HCT116 (cell line): ENCODE measurements at regions not wholly inside any gene's neighbourhood (a gene's known extent, or its start where the extent isn't known, plus 50 kb on each side); places are given as distances from the start of the nearest gene placed in this dataset.

Source experiments
- ATAC-seq: fragments of 200-7000 bp; cut with Tn5 transposase; 2 replicates; pipeline ENCODE4 v1.9.1; 2020; ENCODE audit warnings: mild to moderate bottlenecking, moderate library complexity
- BruUV-seq: library from RNA; stranded (reverse); fragments of 400-500 nt; replicated peaks from 2 replicates; lab custom pipeline; 2021; lab: Mats Ljungman, UMichigan
- CTCF ChIA-PET: fragments of 300-600 bp; sonication (Branson Sonifier 250); formaldehyde crosslinking; loops from one replicate; lab custom pipeline; 2021; ENCODE audit warnings: antibody characterized with exemption; lab: Charles Lee
- POLR2A ChIA-PET: fragments of 300-600, 350-600 bp; sonication (Branson Sonifier 250); formaldehyde crosslinking; loops from one replicate; lab custom pipeline; 2021; ENCODE audit warnings: antibody characterized with exemption; lab: Charles Lee
- RAD21 ChIA-PET, 2 experiments: fragments of 300-600 bp; sonication (Branson Sonifier 250); formaldehyde crosslinking; loops; one replicate each; lab custom pipeline; 2023; ENCODE audit warnings: low total read pairs in 2 of 2; ENCODE audit not compliant: uncharacterized antibody in 2 of 2, unreplicated experiment in 2 of 2, low non-redundant PET in 1 of 2; lab: Charles Lee
- DNase-seq: peaks from one replicate; pipeline ENCODE4 v3.0.0-alpha.2; 2010; ENCODE audit warnings: low read depth, low spot score
- H2AFZ ChIP-seq: fragments of 200-600 bp; shearing (Covaris generic), sonication (generic); 2 replicates; pipeline ENCODE4 v1.6.1; 2017; ENCODE audit warnings: low read depth, mixed run types, mixed read lengths, antibody characterized with exemption, low read length; ENCODE audit not compliant: poor library complexity, severe bottlenecking
- H3K27ac ChIP-seq: 2 replicates; pipeline ENCODE4 v1.5.1; 2012; ENCODE audit warnings: low read depth, low read length
- H3K27me3 ChIP-seq: fragments of 200-600 bp; sonication (generic); 2 replicates; pipeline ENCODE4 v1.6.1; 2016; ENCODE audit warnings: mixed run types, low read length, mixed read lengths; ENCODE audit not compliant: insufficient read depth
- H3K36me3 ChIP-seq, 2 experiments: fragments of 200-500 bp in 1 of 2; fragments of 200-600 bp in 1 of 2; sonication (Bioruptor generic) in 1 of 2; sonication (generic) in 1 of 2; 2 replicates each; pipeline versions ENCODE4 v1.5.1 to v1.6.1; 2014 to 2016; ENCODE audit warnings: low read length in 2 of 2, inconsistent platforms in 1 of 2, mixed read lengths in 1 of 2, mixed run types in 1 of 2; ENCODE audit not compliant: insufficient read depth in 2 of 2, control insufficient read depth in 1 of 2
- H3K4me1 ChIP-seq, 2 experiments: fragments of 200-600 bp in 1 of 2; sonication (generic) in 1 of 2; 2 replicates each; pipeline versions ENCODE4 v1.5.1 to v1.6.1; 2012 to 2017; ENCODE audit warnings: low read length in 2 of 2, inconsistent platforms in 1 of 2, mild to moderate bottlenecking in 1 of 2, mixed read lengths in 1 of 2, mixed run types in 1 of 2, moderate library complexity in 1 of 2; ENCODE audit not compliant: insufficient read depth in 2 of 2, control insufficient read depth in 1 of 2
- H3K4me2 ChIP-seq: fragments of 200-600 bp; sonication (generic); 2 replicates; pipeline ENCODE4 v1.6.1; 2017; ENCODE audit warnings: mixed run types, low read length, mixed read lengths
- H3K4me3 ChIP-seq, 2 experiments: fragments of 200-600 bp in 1 of 2; sonication (generic) in 1 of 2; replicated peaks in 1 of 2; 2 replicates each; pipeline ENCODE4 v1.5.1; 2011 to 2016; ENCODE audit warnings: low read length in 2 of 2, control low read depth in 1 of 2, low read depth in 1 of 2, mild to moderate bottlenecking in 1 of 2, mixed read lengths in 1 of 2, mixed run types in 1 of 2
- H3K79me2 ChIP-seq: fragments of 200-600 bp; sonication (generic); 2 replicates; pipeline ENCODE4 v1.6.1; 2017; ENCODE audit warnings: mild to moderate bottlenecking, mixed run types, low read length, moderate library complexity, mixed read lengths; ENCODE audit not compliant: insufficient read depth
- H3K9ac ChIP-seq: fragments of 200-600 bp; sonication (generic); 2 replicates; pipeline ENCODE4 v1.6.1; 2016; ENCODE audit warnings: low read length, mixed read lengths
- H3K9me2 ChIP-seq: fragments of 200-600 bp; sonication (generic), shearing (Covaris generic); 2 replicates; pipeline ENCODE4 v1.6.1; 2017; ENCODE audit warnings: mixed run types, mild to moderate bottlenecking, moderate library complexity; ENCODE audit not compliant: insufficient read depth
- H3K9me3 ChIP-seq, 2 experiments: fragments of 200-500 bp in 1 of 2; fragments of 200-600 bp in 1 of 2; sonication (Bioruptor generic) in 1 of 2; sonication (generic) in 1 of 2; 2 replicates each; pipeline ENCODE4 v1.6.1; 2014 to 2017; ENCODE audit warnings: low read length in 2 of 2, mixed read lengths in 2 of 2, inconsistent platforms in 1 of 2, low read depth in 1 of 2, mild to moderate bottlenecking in 1 of 2, mixed run types in 1 of 2, moderate library complexity in 1 of 2; ENCODE audit not compliant: control insufficient read depth in 1 of 2, insufficient read depth in 1 of 2
- H4K20me1 ChIP-seq: fragments of 200-600 bp; sonication (generic), shearing (Covaris generic); 2 replicates; pipeline ENCODE4 v1.6.1; 2017; ENCODE audit warnings: mixed run types, mild to moderate bottlenecking, moderate library complexity; ENCODE audit not compliant: insufficient read depth
- ATF3 ChIP-seq: IDR thresholded peaks from 2 replicates; pipeline ENCODE4 v1.6.1; 2012
- CTCF ChIP-seq, 3 experiments: fragments of 200-600 bp in 1 of 3; sonication (generic) in 1 of 3; IDR thresholded peaks in 2 of 3; conservative IDR thresholded peaks in 1 of 3; 2 replicates each; pipeline ENCODE4 v1.5.1; 2012 to 2017; ENCODE audit warnings: low read depth in 2 of 3, low read length in 2 of 3, antibody characterized with exemption in 1 of 3, borderline replicate concordance in 1 of 3, control low read depth in 1 of 3, mild to moderate bottlenecking in 1 of 3, mixed read lengths in 1 of 3, mixed run types in 1 of 3, moderate library complexity in 1 of 3; ENCODE audit not compliant: insufficient read depth in 1 of 3
- ELF1 ChIP-seq: IDR thresholded peaks from 2 replicates; pipeline ENCODE4 v1.6.1; 2012; ENCODE audit warnings: low read depth, borderline replicate concordance
- EZH2 ChIP-seq: fragments of 200-600 bp; sonication (generic); IDR thresholded peaks from 2 replicates; pipeline ENCODE4 v1.6.1; 2017; ENCODE audit warnings: antibody characterized with exemption, mixed run types
- EZH2phosphoT487 ChIP-seq: fragments of 200-600 bp; IDR thresholded peaks from 2 replicates; pipeline ENCODE4 v1.6.1; 2018; ENCODE audit warnings: antibody characterized with exemption, borderline replicate concordance
- FOSL1 ChIP-seq: IDR thresholded peaks from 2 replicates; pipeline ENCODE4 v1.6.1; 2012; ENCODE audit warnings: low read depth
- JUND ChIP-seq: IDR thresholded peaks from 2 replicates; pipeline ENCODE4 v1.6.1; 2012
- POLR2A ChIP-seq: IDR thresholded peaks from 2 replicates; pipeline ENCODE4 v1.7.0; 2011; ENCODE audit warnings: borderline replicate concordance; ENCODE audit not compliant: insufficient read depth, insufficient read length; ENCODE audit errors: extremely low read depth
- POLR2AphosphoS5 ChIP-seq: IDR thresholded peaks from 2 replicates; pipeline ENCODE4 v1.6.1; 2011; ENCODE audit warnings: mild to moderate bottlenecking, low read depth, low read length, moderate library complexity
- RAD21 ChIP-seq: IDR thresholded peaks from 2 replicates; pipeline ENCODE4 v1.6.1; 2012; ENCODE audit warnings: low read depth, mild to moderate bottlenecking
- REST ChIP-seq: IDR thresholded peaks from 2 replicates; pipeline ENCODE4 v1.6.1; 2012; ENCODE audit warnings: low read depth
- SIN3A ChIP-seq: IDR thresholded peaks from 2 replicates; pipeline ENCODE4 v1.6.1; 2012; ENCODE audit warnings: low read depth
- SP1 ChIP-seq: IDR thresholded peaks from 2 replicates; pipeline ENCODE4 v1.6.1; 2012; ENCODE audit warnings: low read depth
- SRF ChIP-seq: IDR thresholded peaks from 2 replicates; pipeline ENCODE4 v1.6.1; 2012; ENCODE audit warnings: low read depth
- YY1 ChIP-seq: IDR thresholded peaks from 2 replicates; pipeline ENCODE4 v1.6.1; 2011; ENCODE audit warnings: low read length, low read depth, moderate library complexity, mild to moderate bottlenecking; ENCODE audit not compliant: insufficient replicate concordance; ENCODE audit errors: extremely low read depth
- intact Hi-C: fragments of 100-400 bp; cut with micrococcal nuclease; formaldehyde crosslinking; loops from 2 replicates; pipeline ENCODE4 v1.10.0; 2022
- TF ChIP-seq, protein P1 (sequence below): IDR thresholded peaks from 2 replicates; pipeline ENCODE4 v1.6.1; 2012
- TF ChIP-seq, protein P2 (sequence below): IDR thresholded peaks from 2 replicates; pipeline ENCODE4 v1.6.1; 2011; ENCODE audit warnings: mild to moderate bottlenecking, low read length, moderate library complexity; ENCODE audit not compliant: insufficient replicate concordance; ENCODE audit errors: extremely low read depth

DNA sequence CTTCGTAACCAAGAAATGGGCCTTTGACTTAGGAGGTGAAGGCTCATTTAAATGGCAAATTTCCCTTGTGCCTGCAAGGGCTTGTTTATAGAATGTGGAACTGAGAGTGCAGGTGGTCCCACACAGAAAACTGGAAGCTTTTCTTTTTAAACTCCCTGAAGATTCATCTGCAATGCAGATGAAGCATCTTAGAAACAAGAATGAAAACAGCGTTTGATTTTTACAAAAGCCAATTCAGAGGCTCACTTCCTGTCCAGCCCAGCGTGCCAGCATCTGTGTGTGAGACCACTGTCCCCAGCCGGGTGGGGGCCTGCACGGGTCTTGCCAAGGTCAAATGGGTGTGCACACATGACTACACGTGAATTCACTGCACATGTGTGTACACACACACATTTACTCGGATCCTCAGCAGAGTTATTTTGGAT lies 94.7 kb downstream of the LINGO1 start:
- no peak overlapping the region for H3K4me3 ChIP-seq
- H2AFZ ChIP-seq, result no peak overlapping the region
- no peaks in the 10 kb centered on the region for H3K79me2 ChIP-seq
- intact Hi-C loops, result no loop called here
- no peaks in the 10 kb centered on the region for H3K36me3 ChIP-seq
- peaks cover 0 to 11% of the 10 kb centered on the region in 2 experiments; a peak in 3 of 4 replicates for H3K4me1 ChIP-seq
- ATAC-seq, result no peak
- H3K9me3 ChIP-seq, result no peaks in the 10 kb centered on the region
- ChIA-PET POLR2A (no interaction called here), CTCF (no interaction called here), RAD21 (no interaction called here)
- no TSS peak for BruUV-seq
- no peaks in the 10 kb centered on the region for H4K20me1 ChIP-seq
- no peak overlapping the region for H3K9ac ChIP-seq
- H3K9me2 ChIP-seq, result no peaks in the 10 kb centered on the region
- H3K27ac ChIP-seq, result no peak overlapping the region
- no peak overlapping the region for H3K4me2 ChIP-seq
- DNase-seq, result no peak
- H3K27me3 ChIP-seq, result peaks cover 2% of the 10 kb centered on the region; the same call in 1 of the 2 replicates
- no peak for TF ChIP-seq CTCF (IDR thresholded peaks at IDR 0.05 in 2 of 3, conservative IDR thresholded peaks at IDR 0.05 in 1 of 3; ENCODE audit: borderline replicate concordance in 1 of 3, insufficient read depth in 1 of 3, low read depth in 2 of 3, low read length in 2 of 3)
- no peak for TF ChIP-seq POLR2AphosphoS5
- TF ChIP-seq FOSL1, result no peak
- TF ChIP-seq JUND, result no peak
- TF ChIP-seq, protein P1, sequence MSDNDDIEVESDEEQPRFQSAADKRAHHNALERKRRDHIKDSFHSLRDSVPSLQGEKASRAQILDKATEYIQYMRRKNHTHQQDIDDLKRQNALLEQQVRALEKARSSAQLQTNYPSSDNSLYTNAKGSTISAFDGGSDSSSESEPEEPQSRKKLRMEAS, result no peak
- TF ChIP-seq POLR2A, result no peak
- TF ChIP-seq REST, result no peak
- TF ChIP-seq, protein P2, sequence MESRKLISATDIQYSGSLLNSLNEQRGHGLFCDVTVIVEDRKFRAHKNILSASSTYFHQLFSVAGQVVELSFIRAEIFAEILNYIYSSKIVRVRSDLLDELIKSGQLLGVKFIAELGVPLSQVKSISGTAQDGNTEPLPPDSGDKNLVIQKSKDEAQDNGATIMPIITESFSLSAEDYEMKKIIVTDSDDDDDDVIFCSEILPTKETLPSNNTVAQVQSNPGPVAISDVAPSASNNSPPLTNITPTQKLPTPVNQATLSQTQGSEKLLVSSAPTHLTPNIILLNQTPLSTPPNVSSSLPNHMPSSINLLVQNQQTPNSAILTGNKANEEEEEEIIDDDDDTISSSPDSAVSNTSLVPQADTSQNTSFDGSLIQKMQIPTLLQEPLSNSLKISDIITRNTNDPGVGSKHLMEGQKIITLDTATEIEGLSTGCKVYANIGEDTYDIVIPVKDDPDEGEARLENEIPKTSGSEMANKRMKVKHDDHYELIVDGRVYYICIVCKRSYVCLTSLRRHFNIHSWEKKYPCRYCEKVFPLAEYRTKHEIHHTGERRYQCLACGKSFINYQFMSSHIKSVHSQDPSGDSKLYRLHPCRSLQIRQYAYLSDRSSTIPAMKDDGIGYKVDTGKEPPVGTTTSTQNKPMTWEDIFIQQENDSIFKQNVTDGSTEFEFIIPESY, result no peak
- TF ChIP-seq EZH2, result no peak
- no peak for TF ChIP-seq RAD21
- TF ChIP-seq YY1, result no peak
- TF ChIP-seq ATF3, result no peak
- no peak for TF ChIP-seq SIN3A
- TF ChIP-seq EZH2phosphoT487, result no peak
- no peak for TF ChIP-seq SP1
- no peak for TF ChIP-seq ELF1
- no peak for TF ChIP-seq SRF
